HG03095 (cell line): ENCODE measurements at regions not wholly inside any gene's neighbourhood (a gene's known extent, or its start where the extent isn't known, plus 50 kb on each side); places are given as distances from the start of the nearest gene placed in this dataset.
"Not testable (repeated sequence)": the region's sequence is repeated elsewhere in the genome, so short reads cannot be mapped to it uniquely, and the experiment has no call there.

Experiments used
- ATAC-seq: cut with Tn5 transposase; IDR thresholded peaks from one replicate; pipeline ENCODE4 v1.9.1; 2021; ENCODE audit warnings: moderate library complexity; ENCODE audit not compliant: unreplicated experiment

- ATAC-seq = no peak
These were observed 145.9 kb upstream of the ZNF608 start for GRCh38 chr5:124892185-124892848.

DNA sequence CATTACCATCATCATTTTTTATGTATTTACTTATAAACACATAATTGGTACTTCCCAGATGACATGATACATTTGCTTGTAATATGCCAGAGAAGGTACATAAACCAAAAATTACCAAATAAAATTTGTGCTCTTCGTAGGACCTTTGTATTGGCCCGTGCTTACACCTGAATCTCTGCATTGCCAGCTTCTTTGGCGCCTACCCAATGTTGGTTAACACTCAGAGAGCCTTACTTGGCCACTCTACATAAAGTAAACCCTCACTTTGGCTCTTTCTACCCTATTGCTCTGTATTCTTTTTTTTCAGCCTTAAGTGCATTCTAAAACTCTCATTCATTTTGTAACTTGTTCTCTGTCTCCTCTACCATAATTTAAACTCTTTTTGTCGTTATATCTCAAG lies 148.1 kb upstream of the ZNF608 start:
- ATAC-seq = no peak

DNA sequence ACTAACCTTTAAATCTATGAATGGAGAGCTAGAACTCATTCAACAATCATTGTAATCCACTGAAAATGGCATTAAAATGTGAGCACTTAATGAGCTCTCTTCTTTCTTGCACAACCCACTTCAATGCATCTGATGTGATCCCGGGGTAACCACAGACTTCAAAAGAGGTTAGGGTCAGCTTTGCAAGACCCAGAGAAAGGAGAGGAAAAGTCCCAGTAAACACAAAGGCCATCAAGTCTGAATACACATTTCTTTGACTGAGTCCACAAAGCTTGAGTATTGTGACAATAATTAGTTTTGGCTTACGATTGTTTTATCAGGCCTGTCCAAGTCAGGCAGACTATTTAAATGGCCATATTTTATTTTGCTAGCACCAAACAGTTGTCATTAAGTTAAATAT lies 148.8 kb upstream of the ZNF608 start:
- no peak for ATAC-seq

DNA sequence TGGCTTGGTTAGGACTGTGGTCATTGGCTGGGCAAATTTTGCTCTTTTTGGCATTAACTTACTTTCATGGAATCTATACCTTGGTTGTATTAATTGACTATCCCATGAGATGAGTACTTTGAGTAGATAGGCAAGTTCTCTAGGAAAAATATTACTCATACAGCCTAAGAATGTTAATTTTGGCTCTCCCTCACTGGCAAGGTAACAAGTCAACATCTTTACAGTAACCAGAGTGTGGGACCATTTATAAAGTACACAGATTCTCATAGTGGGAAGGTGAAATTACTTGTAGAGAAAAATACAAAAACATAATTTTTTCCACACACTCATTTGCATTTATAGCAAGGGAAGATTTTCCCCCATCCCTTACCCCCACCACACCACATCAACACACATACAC lies 154.6 kb upstream of the ZNF608 start:
- no peak for ATAC-seq

DNA sequence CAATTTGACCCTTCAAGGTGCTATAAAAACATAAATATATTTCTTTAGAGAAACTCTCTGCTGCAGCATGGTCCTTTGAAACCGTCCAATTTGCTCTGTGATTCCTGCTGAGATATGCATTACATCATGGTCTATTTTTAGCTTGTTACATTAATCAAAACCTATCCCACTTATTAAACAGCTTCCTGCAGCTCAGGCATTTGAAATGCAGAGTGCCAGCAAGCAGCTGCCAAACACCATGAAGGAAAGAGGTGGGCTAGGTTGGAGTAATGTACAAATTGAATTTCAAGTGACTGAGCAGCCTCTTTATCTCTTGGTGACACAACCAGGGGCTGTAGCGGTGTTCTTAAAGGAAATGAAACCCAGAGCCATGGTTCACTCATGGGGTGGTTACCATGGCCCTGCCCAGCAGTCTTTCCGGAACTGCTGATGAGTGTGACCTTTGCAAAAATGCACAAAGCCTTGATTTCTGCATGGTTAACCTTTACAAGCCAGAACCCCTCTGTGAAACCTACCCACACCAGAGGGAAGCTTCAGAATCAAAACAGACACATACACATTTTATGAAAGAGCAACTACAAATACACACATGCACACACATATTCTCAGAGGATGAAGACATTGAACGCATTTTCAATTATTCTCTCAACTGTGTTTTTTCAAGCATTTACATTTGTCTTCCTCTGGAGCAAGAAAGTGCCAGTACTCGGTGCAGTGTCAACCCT lies 155.8 kb upstream of the ZNF608 start:
- peak; percentile 99 for ATAC-seq

GRCh38 chr5:124905256-124906130 lies 159.1 kb upstream of the ZNF608 start:
- no peak for ATAC-seq

GRCh38 chr5:124906339-124907097 lies 160.1 kb upstream of the ZNF608 start:
- no peak for ATAC-seq

- ATAC-seq = no peak
These were observed 160.7 kb upstream of the ZNF608 start for GRCh38 chr5:124907098-124907644.

DNA sequence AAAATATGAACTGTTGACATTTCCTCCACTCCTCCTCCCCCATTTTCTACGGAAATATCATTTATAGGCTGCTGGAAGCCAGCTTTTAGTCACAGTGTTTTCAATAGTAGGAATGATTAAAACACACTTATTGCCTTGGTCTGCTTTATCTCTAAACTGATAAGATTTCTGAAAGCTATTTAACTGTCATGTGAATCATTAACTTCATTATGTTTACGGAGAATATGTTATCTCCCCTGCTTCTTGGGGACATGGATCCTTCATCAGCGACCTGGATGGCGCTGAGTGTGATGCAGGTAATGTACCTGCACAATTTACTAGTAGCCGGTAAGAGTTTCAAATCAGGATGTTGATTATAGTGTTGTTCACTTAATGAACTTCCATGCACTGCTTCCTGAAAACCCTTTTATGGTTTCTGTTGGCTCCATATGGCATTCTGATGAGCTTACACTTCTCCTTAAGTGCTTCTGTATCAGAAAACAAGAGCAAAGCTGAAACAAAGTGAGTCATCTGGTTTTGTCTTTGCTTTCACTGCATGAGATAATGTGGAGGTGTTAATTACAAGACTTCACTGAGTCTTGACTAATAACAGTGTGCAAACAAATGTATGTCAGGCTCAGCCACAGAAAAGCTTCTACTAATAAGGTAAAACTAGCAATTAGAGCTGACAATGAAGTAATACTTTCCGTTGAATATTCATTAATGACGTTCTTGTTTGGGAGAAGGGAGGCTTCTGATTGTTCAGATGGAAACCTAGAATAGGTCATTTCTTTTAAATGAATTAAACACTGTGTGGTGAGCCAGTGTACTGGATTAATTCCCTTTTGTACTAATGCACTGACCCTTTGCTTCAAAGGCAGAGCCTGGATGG lies 162.4 kb upstream of the ZNF608 start:
- peak; percentile 73 for ATAC-seq

DNA sequence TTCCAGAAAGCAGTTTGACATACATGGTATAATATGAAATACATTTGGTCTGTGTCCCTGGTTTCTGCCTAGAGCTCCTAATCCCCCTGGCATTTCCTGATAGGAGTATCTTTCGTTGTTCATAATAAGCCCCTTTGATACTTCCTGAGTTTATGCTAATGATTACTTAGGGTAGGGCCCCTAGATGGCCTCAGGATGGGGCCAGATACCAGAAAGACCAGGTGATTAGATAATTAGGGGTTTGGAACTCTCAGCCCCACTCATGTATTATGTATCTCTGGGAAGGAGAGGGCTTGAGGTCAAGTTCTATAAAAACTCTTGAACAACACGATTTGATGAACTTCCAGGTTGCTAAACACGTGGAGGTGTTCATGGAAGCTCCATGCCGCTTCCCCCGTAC lies 163.3 kb upstream of the ZNF608 start:
- ATAC-seq = no peak

GRCh38 chr5:124910354-124911016 lies 164.0 kb upstream of the ZNF608 start:
- peak; percentile 47 for ATAC-seq

DNA sequence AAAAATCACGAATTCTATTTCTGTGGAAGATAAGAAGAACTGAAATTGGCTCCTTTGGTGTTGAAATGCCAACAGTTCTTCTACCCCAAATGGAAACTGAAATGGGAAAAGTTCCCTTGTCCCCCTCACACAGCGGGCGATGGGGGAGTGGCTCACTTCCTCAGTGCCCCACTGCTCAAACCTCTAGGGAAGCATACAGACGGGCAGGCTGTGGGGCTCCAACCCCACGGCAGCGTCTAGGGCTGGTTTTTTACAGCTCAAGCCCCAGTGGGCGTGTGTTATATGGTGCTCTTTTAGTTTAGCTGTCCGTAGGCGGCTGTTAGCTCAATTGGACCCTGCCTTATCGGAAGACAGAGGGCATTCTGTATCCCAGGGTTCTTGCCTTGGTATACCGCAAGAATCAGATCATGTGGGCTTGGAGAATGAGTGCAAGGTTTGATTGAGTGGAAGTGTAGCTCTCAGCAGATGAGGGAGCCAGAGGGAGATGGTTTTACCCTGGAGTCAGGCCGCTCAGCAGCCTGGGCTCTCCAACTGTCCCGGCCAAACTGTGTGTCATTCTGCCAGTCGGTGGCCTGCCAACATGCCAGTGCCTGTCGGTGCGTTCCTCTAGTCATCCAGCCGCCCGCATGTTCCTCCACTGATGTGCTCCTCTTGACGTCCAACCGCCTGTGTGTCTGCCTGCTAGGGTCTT lies 166.3 kb upstream of the ZNF608 start:
- no peak for ATAC-seq

DNA sequence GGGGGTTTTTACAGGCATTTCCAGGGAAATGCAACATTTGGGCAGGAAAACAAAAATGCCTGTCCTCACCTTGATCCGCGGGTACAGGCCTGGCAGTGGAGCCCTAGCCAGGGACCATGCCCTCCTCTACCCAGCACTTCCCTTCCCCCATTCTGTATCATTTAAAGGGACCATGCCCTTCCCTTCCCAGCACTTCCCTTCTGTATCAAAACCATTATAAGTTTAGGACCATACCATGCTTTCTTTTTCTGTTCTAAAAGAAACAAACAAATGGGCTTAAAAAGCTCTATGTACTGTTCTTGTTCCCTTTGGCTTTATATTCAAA lies 166.9 kb upstream of the ZNF608 start:
- ATAC-seq = no peak

GRCh38 chr5:124916313-124916712 lies 169.9 kb upstream of the ZNF608 start:
- ATAC-seq = not testable (repeated sequence)

GRCh38 chr5:124918618-124919017 lies 172.2 kb upstream of the ZNF608 start:
- ATAC-seq = no peak

GRCh38 chr5:124919076-124919475 lies 172.6 kb upstream of the ZNF608 start:
- no peak for ATAC-seq

DNA sequence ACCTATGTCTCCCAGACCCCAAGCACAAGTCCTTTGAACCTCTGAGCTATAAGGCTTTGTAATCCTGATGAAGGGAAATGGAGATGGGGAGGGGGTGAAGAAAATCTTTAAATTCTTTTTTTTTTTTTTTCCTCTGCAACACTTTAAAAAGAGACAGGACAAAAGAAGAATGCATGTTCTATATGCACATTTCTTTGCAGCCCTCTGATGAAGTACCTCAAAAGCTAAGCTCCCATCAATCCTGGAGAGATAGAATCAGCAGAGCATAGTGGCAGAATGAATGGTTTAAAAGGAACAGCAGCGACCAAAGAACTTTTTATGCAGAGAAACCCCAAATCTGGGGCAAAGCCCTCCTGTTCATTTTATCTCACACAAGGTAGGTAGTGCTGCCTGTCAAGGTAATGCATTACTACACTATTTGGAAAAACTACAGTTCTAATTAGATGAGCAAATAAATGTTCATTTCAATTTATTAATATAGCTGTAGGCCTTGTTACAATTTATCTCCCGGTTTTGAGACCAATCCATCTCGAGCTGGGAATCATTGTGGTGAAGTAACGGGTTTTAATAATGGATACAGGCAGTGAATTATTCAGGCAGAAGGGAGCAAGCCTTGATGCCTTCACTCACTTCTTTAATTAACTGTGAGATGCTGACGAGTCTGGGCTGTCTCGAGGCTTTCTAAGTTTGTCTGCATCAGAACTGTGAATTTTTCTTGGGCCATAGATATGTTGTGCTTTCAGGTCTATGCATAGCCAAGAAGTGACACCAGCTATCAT lies 173.5 kb upstream of the ZNF608 start:
- ATAC-seq = no peak
